ENCODE measurements at regions not wholly inside any gene's neighbourhood (a gene's known extent, or its start where the extent isn't known, plus 50 kb on each side); places are given as distances from the start of the nearest gene placed in this dataset.
"Not testable (repeated sequence)": the region's sequence is repeated elsewhere in the genome, so short reads cannot be mapped to it uniquely, and the experiment has no call there.

GRCh38 chr7:55675589-55675988, 103.3 kb upstream of the VOPP1 start:
- not testable (repeated sequence) for H3K18ac ChIP-seq (ENCODE audit: insufficient read length, low read depth, low read length); H3K23me2 ChIP-seq (ENCODE audit: insufficient read length, low read depth, low read length, poor library complexity, severe bottlenecking); H3K79me1 ChIP-seq (ENCODE audit: insufficient read depth, low read depth, low read length, poor library complexity, severe bottlenecking); H3K79me2 ChIP-seq (ENCODE audit: insufficient read depth, low read length); H3K27me3 Mint-ChIP-seq (ENCODE audit: low read depth); H2AFZ ChIP-seq (ENCODE audit: low read length); H4K5ac ChIP-seq (ENCODE audit: insufficient read length, low read depth, low read length); H3K27ac ChIP-seq (ENCODE audit: insufficient read length, low read depth, low read length); H4K20me1 ChIP-seq (ENCODE audit: control insufficient read depth, insufficient read depth, insufficient read length); H2BK15ac ChIP-seq (ENCODE audit: low read depth, low read length); H3K4me1 Mint-ChIP-seq; H3K9me3 ChIP-seq (ENCODE audit: control insufficient read depth, low read depth, low read length); H3K9me3 Mint-ChIP-seq; H3K27me3 ChIP-seq (ENCODE audit: insufficient read depth, low read length); H3K4me2 ChIP-seq (ENCODE audit: insufficient read depth, insufficient read length, low read length); H3K23ac ChIP-seq (ENCODE audit: insufficient read length, low read depth, low read length); H3K56ac ChIP-seq (ENCODE audit: insufficient read length, low read depth, low read length); DNase-seq; H3K4me1 ChIP-seq (ENCODE audit: insufficient read depth, low read length); H4K8ac ChIP-seq (replicated peaks; ENCODE audit: insufficient read length, low read depth, low read length); H2BK5ac ChIP-seq (ENCODE audit: insufficient read length, low read length); H3K27ac Mint-ChIP-seq; H2BK20ac ChIP-seq (ENCODE audit: low read depth, low read length, poor library complexity, severe bottlenecking); H3K36me3 Mint-ChIP-seq (ENCODE audit: insufficient read depth in 1 of 3, low read depth in 3 of 3); H2AK5ac ChIP-seq (ENCODE audit: insufficient read length, low read length); H3K4ac ChIP-seq (ENCODE audit: low read depth, low read length); H3K4me3 Mint-ChIP-seq; H2BK120ac ChIP-seq (ENCODE audit: low read depth, low read length, poor library complexity, severe bottlenecking); H3K9ac ChIP-seq (ENCODE audit: extremely low read depth, insufficient read length, low read length); H4K91ac ChIP-seq (ENCODE audit: insufficient read length, low read depth, low read length); H2BK12ac ChIP-seq (ENCODE audit: insufficient read length, low read depth, low read length); H3T11ph ChIP-seq (ENCODE audit: low read length); H3K14ac ChIP-seq (ENCODE audit: insufficient read depth, low read length)
- WGBS (ENCODE audit: extremely low coverage, insufficient read length, low lambda C conversion rate) = no CpG with 5 or more reads among the region's 1 CpG

GRCh38 chr7:55673525-55673924, 101.2 kb upstream of the VOPP1 start:
- not testable (repeated sequence) for H2BK20ac ChIP-seq (ENCODE audit: low read depth, low read length, poor library complexity, severe bottlenecking); H3K18ac ChIP-seq (ENCODE audit: insufficient read length, low read depth, low read length); H3K9me3 Mint-ChIP-seq; H3K4me2 ChIP-seq (ENCODE audit: insufficient read depth, insufficient read length, low read length); H3K4ac ChIP-seq (ENCODE audit: low read depth, low read length); H2AK5ac ChIP-seq (ENCODE audit: insufficient read length, low read length); H4K8ac ChIP-seq (replicated peaks; ENCODE audit: insufficient read length, low read depth, low read length); H3K4me3 Mint-ChIP-seq; H3K27me3 ChIP-seq (ENCODE audit: insufficient read depth, low read length); H2AFZ ChIP-seq (ENCODE audit: low read length); H4K91ac ChIP-seq (ENCODE audit: insufficient read length, low read depth, low read length); H3T11ph ChIP-seq (ENCODE audit: low read length); H3K79me2 ChIP-seq (ENCODE audit: insufficient read depth, low read length); H3K27me3 Mint-ChIP-seq (ENCODE audit: low read depth); H3K23me2 ChIP-seq (ENCODE audit: insufficient read length, low read depth, low read length, poor library complexity, severe bottlenecking); H2BK12ac ChIP-seq (ENCODE audit: insufficient read length, low read depth, low read length); DNase-seq; H3K14ac ChIP-seq (ENCODE audit: insufficient read depth, low read length); H3K56ac ChIP-seq (ENCODE audit: insufficient read length, low read depth, low read length); H3K27ac ChIP-seq (ENCODE audit: insufficient read length, low read depth, low read length); H4K5ac ChIP-seq (ENCODE audit: insufficient read length, low read depth, low read length); H3K36me3 Mint-ChIP-seq (ENCODE audit: insufficient read depth in 1 of 3, low read depth in 3 of 3); H3K23ac ChIP-seq (ENCODE audit: insufficient read length, low read depth, low read length); H2BK15ac ChIP-seq (ENCODE audit: low read depth, low read length); H3K9ac ChIP-seq (ENCODE audit: extremely low read depth, insufficient read length, low read length); H3K27ac Mint-ChIP-seq; H3K4me1 Mint-ChIP-seq; H3K9me3 ChIP-seq (ENCODE audit: control insufficient read depth, low read depth, low read length); H2BK5ac ChIP-seq (ENCODE audit: insufficient read length, low read length); H2BK120ac ChIP-seq (ENCODE audit: low read depth, low read length, poor library complexity, severe bottlenecking); H3K79me1 ChIP-seq (ENCODE audit: insufficient read depth, low read depth, low read length, poor library complexity, severe bottlenecking); H3K4me1 ChIP-seq (ENCODE audit: insufficient read depth, low read length); H4K20me1 ChIP-seq (ENCODE audit: control insufficient read depth, insufficient read depth, insufficient read length)

GRCh38 chr7:55672084-55672483, 99.8 kb upstream of the VOPP1 start:
- DNase-seq; H2AFZ ChIP-seq (ENCODE audit: low read length); H3K14ac ChIP-seq (ENCODE audit: insufficient read depth, low read length); H2BK12ac ChIP-seq (ENCODE audit: insufficient read length, low read depth, low read length); H4K8ac ChIP-seq (replicated peaks; ENCODE audit: insufficient read length, low read depth, low read length); H2BK5ac ChIP-seq (ENCODE audit: insufficient read length, low read length); H3K36me3 Mint-ChIP-seq (ENCODE audit: insufficient read depth in 1 of 3, low read depth in 3 of 3); H3K79me2 ChIP-seq (ENCODE audit: insufficient read depth, low read length); H3K4ac ChIP-seq (ENCODE audit: low read depth, low read length); H3K23me2 ChIP-seq (ENCODE audit: insufficient read length, low read depth, low read length, poor library complexity, severe bottlenecking); H3K9ac ChIP-seq (ENCODE audit: extremely low read depth, insufficient read length, low read length); H3K4me1 Mint-ChIP-seq; H3K56ac ChIP-seq (ENCODE audit: insufficient read length, low read depth, low read length); H3K4me1 ChIP-seq (ENCODE audit: insufficient read depth, low read length); H2AK5ac ChIP-seq (ENCODE audit: insufficient read length, low read length); H3K4me2 ChIP-seq (ENCODE audit: insufficient read depth, insufficient read length, low read length); H3K23ac ChIP-seq (ENCODE audit: insufficient read length, low read depth, low read length); H4K20me1 ChIP-seq (ENCODE audit: control insufficient read depth, insufficient read depth, insufficient read length); H2BK15ac ChIP-seq (ENCODE audit: low read depth, low read length); H4K91ac ChIP-seq (ENCODE audit: insufficient read length, low read depth, low read length); H2BK20ac ChIP-seq (ENCODE audit: low read depth, low read length, poor library complexity, severe bottlenecking); H3K27me3 ChIP-seq (ENCODE audit: insufficient read depth, low read length); H3K4me3 Mint-ChIP-seq; H4K5ac ChIP-seq (ENCODE audit: insufficient read length, low read depth, low read length); H3K27me3 Mint-ChIP-seq (ENCODE audit: low read depth); H3K9me3 ChIP-seq (ENCODE audit: control insufficient read depth, low read depth, low read length); H3T11ph ChIP-seq (ENCODE audit: low read length); H3K79me1 ChIP-seq (ENCODE audit: insufficient read depth, low read depth, low read length, poor library complexity, severe bottlenecking); H2BK120ac ChIP-seq (ENCODE audit: low read depth, low read length, poor library complexity, severe bottlenecking); H3K9me3 Mint-ChIP-seq; H3K18ac ChIP-seq (ENCODE audit: insufficient read length, low read depth, low read length); H3K27ac ChIP-seq (ENCODE audit: insufficient read length, low read depth, low read length); H3K27ac Mint-ChIP-seq: not testable (repeated sequence)
- no CpG with 5 or more reads among the region's 1 CpG for WGBS (ENCODE audit: extremely low coverage, insufficient read length, low lambda C conversion rate)
